ENCODE measurements at regions not wholly inside any gene's neighbourhood (a gene's known extent, or its start where the extent isn't known, plus 50 kb on each side); places are given as distances from the start of the nearest gene placed in this dataset.
"Not testable (repeated sequence)": the region's sequence is repeated elsewhere in the genome, so short reads cannot be mapped to it uniquely, and the experiment has no call there.

- no peak for DNase-seq (ENCODE audit: low read depth)
These were observed 90.6 kb upstream of the CIBAR2 start for GRCh38 chr16:85202631-85203461.

DNA sequence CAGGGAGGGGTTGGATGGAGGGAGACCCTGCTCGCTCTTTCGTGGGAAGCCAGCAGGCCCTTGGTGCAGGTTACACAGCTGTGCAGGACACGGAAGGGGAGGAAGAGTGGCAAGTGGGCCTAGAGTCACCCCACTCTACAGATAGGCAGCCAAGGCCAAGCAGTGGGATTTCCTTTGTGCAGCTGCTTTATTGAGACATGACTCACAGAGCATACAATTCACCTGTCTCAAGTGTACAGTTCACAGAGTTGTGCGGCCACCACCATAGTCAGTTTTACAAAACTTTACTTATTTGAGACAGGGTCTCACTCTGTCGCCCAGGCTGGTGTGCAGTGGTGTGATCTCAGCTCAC is 91.2 kb upstream of the CIBAR2 start:
- no peak for DNase-seq (ENCODE audit: low read depth)

DNA sequence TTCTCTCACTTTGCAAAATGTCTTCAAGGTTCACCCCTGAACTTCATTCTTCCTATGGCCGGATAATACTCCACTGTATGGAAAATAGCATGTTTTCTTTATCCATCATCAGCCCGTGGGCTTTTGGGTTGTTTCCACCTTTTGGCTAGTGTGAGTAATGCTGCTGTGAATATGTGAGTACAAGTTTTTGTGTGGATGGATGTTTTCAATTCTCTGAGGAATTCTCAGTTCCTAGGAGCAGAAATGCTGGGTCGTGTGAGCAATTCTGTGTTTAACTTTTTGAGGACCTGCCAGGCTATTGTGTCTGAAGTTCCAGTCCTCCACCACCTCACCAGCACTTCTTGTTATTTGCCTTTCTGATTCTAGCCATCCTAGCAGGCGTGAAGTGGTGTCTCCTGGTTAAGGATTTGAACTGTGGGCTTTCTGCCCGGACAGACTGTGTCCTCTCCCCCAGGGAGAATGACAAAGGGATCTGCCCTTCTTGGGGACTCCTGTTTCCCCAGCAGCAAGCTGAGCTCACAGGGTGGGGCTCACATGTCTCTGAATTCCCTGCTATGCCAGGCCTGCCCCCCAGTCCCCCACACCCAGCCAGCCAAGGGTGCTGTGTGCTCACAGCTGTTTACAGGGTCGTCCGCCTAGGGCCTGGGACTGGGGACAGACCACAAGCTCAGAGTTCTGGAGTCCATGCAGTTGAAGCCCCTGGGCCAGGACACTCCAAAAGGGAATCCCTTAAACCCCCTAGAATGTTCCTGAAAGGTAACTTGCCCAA is 92.2 kb upstream of the CIBAR2 start:
- DNase-seq (ENCODE audit: low read depth): peak; percentile 76

- not testable (repeated sequence) for DNase-seq (ENCODE audit: low read depth)
These were observed 93.0 kb upstream of the CIBAR2 start for GRCh38 chr16:85205257-85205656.

DNA sequence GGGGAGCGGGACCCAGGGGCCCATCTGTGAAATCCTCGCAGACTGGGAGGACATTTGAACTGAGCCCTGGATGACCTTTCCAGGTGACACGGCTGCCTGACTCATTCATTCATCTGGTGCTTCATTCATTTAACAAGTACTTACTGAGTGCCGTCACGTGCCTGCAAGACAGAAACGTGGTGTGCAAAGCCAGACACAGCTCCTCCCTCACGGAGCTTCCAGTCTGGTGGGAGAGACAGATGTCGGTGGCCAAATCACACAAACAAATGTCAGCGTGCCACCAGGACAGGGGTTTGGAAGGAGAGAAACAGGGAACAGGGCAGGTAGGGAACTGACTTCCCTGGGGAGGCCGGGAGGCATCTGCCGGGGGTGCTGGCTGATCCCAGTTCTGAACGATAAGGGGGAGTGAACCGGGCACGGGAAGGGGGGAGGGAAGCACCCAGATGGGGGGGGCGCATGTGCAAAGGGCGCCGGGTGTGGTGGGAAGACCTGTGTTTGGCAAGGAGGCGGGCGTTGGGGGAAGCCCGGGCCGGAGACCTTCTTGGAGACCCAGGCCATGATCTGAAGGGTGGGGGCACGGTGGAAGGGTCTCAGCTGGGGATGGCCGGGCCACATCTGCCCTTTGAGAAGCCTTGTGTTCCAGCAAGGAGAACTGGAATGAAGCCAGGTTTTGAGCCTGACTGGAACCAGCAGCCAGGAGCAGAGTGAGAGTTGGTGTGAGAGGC is 93.6 kb upstream of the CIBAR2 start:
- DNase-seq (ENCODE audit: low read depth): peak; percentile 76

GRCh38 chr16:85206472-85207356 is 94.4 kb upstream of the CIBAR2 start:
- DNase-seq (ENCODE audit: low read depth): no peak

- no peak for DNase-seq (ENCODE audit: low read depth)
These were observed 95.2 kb upstream of the CIBAR2 start for GRCh38 chr16:85207357-85207921.

- no peak for DNase-seq (ENCODE audit: low read depth)
These were observed 95.9 kb upstream of the CIBAR2 start for GRCh38 chr16:85208181-85208580.

DNA sequence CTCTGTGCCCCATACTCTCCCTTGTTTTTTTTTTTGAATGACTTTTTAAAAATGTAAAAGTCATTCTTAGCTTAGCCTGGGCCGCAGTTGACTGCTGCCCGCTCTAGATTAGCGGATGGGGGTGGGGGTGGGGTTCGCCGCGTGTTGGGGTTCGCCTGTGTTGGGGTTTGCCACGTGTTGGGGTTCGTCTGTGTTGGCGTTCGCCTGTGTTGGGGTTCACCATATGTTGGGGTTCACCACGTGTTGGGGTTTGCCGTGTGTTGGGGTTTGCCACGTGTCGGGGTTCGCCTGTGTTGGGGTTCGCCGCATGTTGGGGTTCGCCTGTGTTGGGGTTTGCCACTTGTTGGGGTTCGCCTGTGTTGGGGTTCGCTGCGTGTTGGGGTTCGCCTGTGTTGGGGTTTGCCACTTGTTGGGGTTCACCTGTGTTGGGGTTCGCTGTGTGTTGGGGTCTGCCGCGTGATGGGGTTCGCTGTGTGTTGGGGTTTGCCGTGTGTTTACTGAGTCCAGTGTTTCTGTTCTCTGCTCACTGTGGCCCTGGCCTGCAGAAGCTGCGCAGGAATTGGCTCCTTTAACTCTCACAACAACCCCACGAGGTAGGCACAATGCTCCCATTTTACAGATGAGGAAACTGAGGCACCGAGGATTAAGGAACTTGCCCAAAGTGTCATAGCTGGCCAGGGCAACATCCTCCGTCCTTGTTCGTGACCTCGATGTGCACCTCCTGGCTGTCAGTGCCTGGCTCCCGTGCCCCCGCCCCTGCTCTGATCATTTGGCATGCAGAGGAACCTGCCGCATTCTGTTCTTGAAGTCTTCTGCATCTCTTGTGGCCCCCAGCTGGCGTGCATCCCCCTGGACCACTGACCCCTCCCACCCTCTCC is 96.6 kb upstream of the CIBAR2 start:
- no peak for DNase-seq (ENCODE audit: low read depth)

DNA sequence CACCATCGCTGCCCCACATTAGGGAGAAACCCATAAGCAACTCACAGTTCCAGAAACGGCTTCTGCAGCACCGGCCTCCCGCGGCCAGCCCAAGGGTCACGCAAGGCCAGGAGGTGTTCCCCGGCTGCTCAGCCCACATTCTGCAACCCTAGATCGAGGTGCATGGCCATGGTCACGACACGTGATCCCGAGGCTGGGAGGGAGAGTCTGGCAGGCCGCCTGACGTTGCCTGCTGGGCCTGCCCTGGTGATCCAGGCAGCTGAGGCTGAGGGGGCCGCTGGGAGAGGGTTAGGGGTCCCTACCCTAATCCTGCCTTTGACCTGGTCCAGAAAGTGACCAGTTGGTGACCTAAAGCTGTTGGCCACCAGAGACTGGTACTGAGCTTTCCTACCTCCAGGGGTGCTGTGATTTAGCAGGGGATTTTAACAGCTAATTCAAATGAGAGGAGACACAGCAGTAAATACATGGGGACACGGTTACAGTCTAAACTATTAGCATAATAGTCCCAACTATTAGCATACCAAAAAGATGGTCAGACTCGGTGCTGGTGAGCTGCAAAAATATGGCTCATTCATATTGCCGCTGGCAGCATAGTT is 97.4 kb upstream of the CIBAR2 start:
- no peak for DNase-seq (ENCODE audit: low read depth)

GRCh38 chr16:85210423-85211169 is 98.3 kb upstream of the CIBAR2 start:
- peak; percentile 91 for DNase-seq (ENCODE audit: low read depth)

GRCh38 chr16:85211271-85211801 is 99.1 kb upstream of the CIBAR2 start:
- DNase-seq (ENCODE audit: low read depth): peak; percentile 68

- no peak for DNase-seq (ENCODE audit: low read depth)
These were observed 101.8 kb upstream of the CIBAR2 start for GRCh38 chr16:85213926-85214675.

DNA sequence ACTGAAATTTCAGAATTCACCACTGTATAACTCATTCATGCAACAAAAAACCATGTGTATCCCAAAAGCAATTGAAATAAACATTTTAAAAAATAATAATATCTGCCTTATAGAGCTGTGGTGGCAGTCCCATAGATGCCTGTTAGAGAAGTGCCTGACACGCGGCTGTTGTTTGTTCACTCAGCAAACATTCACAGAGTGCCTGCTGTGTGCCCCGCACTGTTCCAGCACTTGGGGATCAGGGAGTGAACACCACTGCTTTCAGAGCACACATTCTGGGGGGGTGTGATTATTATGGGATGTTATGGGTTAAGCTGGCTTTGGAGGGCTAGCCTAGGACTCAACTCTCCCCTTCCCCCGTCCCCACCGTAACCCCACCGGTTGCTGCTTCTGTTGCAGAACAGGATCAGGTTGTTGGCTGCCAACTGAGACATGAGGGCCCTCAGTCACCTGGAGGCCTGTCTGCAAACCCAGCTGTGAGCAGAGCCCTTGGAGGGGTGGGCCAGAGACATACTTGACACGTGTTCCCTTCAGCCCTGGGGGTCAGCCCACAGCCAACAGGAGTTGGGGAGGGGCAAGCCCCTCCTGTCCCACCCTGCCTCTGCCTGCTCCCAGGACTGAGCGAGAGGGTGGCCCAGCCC is 103.3 kb upstream of the CIBAR2 start:
- DNase-seq (ENCODE audit: low read depth): no peak

DNA sequence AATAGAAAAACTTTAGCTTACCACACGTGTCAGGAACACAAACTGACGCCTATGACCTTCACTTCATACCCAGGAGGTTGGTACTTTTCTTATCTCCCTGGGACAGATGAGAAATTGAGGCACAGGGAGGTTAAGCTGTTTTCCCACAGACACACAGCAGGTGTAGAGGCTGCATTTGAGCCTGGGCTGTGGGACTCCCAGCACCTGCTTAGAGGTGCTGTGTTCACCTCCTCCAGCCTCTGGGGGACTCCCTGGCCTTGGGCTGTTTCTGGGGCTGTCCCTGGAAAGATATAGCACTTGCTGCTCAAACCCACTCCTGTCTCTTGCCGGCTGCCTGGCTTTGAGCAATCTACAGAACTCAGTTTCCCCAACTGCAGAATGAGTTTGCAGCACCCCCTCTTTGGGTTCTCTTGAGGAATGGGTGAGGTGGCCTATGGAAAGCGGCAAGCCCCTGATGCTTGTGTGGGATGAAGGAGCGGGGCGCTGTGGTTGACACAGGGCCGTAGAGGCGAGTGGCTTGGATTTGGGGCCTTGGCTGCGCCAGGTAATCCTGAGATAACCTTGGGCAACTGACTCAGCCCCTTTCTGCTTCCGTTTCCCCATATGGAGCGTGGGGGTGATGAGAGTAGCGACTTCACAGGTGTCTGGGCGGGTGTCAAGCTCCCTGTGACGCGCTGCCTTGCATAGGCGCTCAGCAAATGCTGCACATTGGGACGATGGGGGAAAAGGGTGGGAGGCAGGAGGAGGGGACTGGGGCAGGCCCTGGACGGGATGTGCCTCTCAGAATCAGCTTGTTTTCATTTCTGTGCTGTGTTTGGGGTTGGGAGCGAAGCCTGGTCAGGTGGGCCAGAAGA is 104.5 kb upstream of the CIBAR2 start:
- no peak for DNase-seq (ENCODE audit: low read depth)

GRCh38 chr16:85220125-85220839 is 108.0 kb upstream of the CIBAR2 start:
- DNase-seq (ENCODE audit: low read depth): peak; percentile 40

All from ELR (cell line).